HG02571 (cell line): ENCODE measurements at regions not wholly inside any gene's neighbourhood (a gene's known extent, or its start where the extent isn't known, plus 50 kb on each side); places are given as distances from the start of the nearest gene placed in this dataset.

Source experiments
- ATAC-seq: cut with Tn5 transposase; IDR thresholded peaks from one replicate; pipeline ENCODE4 v1.9.1; 2021; ENCODE audit warnings: mild to moderate bottlenecking, moderate library complexity; ENCODE audit not compliant: unreplicated experiment

- ATAC-seq, result no peak
Measured at GRCh38 chr5:35367526-35367925, 137.2 kb upstream of the PRLR start.

DNA sequence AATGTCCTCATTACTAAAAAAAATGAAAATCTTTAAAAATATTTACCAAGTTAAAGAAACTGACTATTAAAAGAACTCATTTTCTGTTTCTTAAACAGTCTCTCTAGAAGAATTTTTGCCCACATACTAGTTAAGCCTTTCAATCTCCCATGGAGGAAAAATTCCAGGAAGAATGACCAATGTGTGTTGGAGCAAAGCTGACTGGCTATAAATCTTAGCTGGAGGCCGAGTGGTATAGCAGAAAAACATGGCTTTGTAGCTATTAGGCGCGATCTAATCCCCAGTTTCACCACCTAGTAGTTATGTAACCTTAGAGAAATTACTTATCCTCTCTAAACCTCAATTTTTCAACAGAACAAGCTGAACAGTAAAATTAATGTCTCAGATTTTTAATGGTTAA lies 135.5 kb upstream of the PRLR start:
- no peak for ATAC-seq

DNA sequence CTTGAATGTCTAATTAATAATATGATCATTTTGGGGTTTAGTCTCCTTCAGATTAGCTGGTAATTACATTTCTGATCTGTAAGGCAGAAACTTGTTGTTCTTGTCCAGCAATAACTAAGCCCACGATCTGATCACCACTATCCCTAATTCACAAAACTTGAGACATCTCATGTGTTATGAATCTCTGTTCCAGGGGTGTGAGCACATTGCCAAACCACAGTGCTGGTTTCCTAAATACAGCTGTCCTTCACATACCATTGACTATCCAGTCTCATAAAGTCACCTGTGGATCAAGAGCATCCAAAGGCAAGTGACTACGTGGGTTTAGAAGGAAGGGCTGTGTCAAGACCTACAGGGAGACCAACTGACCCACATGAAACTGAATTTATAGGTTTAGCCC lies 134.1 kb upstream of the PRLR start:
- no peak for ATAC-seq

- no peak for ATAC-seq
Measured at GRCh38 chr5:35363387-35363965, 133.2 kb upstream of the PRLR start.

DNA sequence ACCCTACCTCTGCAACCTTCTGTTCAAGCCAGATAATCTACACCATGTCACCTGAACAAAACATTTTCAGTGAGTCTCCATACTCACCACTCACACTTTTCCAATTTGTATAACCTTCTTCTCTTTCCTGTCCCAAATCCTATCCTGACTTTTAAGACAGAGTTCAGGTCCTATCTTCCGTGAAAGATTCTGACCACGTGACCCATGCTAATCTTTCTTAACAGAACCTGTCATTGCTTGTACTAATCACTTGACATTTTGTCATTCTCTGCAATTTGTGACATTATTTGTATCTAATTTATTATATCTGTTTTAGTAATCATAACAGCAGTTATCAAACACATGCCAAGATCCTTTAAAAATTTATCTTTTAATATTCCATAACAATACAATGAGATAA lies 132.5 kb upstream of the PRLR start:
- ATAC-seq, result no peak

GRCh38 chr5:35360671-35361070 lies 130.4 kb upstream of the PRLR start:
- ATAC-seq, result no peak

DNA sequence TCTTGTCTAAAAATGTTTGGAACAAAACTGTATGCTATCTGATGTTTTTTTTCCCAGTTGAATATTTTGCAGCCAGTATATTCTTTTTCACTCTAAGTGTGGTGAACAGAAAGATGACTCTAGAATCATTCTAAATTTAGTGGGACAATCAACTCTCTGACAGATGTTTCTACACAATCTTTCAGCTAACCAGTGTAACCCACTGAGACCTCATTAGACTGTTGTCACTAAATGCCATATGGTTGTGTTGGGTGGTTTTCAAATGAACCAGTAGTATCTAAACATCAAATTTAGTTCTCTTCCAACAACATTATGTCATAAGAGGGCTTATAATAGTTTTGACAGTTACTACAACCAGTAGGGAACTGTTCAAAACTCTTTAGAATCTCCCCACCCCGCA lies 129.6 kb upstream of the PRLR start:
- ATAC-seq, result no peak

- ATAC-seq, result no peak
Measured at GRCh38 chr5:35357973-35358372, 127.7 kb upstream of the PRLR start.

DNA sequence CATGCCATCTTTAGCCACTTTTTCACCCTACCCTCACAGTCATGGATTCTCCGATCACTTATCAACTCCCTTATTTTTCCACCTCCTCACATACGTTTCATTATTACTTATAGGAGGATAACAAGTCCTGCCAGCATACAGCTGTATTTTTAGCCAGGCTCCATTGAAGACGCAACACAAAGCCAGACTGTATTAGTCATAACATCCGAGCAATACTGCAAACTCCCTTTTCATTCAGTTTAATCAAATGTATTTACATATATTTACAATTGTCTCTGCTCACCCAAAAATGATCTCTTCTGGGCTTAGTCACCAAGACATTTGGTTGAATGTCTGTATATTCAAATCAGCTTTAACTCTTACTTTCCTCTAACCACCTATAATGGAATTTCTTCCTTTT lies 126.4 kb upstream of the PRLR start:
- ATAC-seq, result no peak

DNA sequence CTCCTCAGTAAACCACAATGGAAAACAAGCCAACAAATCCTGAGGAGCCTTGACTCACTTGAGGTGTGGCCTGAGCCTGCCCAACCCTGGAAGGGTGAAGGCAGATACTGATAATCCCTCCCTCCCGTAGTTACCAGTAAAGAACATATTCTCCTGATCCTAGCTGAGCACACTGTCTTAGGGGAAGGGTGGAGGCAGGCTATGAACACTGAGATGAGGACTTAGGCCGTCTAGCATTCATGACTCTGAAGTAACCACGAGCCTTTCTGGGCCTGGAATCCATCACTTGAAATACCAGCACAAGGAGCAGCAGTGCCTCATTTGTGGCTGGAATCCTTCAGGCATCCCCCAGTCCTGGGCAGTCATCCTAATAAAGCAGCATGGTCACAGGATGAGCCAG lies 124.5 kb upstream of the PRLR start:
- ATAC-seq, result no peak

GRCh38 chr5:35345222-35345621 lies 114.9 kb upstream of the PRLR start:
- no peak for ATAC-seq

- no peak for ATAC-seq
Measured at GRCh38 chr5:35342664-35343063, 112.4 kb upstream of the PRLR start.

DNA sequence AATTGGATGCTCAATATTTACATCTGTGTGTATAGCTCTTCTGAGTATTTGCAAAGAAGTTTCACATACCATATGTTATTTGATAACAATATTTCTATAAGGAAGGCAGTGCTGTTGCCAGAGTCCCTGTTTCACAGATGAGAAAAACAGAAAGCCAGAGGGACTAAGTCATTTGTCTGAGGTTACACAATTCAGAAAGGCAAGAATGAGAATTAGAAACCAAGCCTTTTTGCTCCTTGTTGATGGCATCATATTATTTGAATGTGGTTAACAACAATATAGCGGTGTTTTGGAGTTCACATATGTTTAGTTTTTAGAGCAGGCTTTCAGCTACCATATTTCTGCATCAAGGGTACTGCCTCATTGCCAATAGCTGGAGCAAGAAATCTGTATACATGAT lies 110.9 kb upstream of the PRLR start:
- no peak for ATAC-seq

GRCh38 chr5:35339616-35340100 lies 109.4 kb upstream of the PRLR start:
- ATAC-seq, result no peak

DNA sequence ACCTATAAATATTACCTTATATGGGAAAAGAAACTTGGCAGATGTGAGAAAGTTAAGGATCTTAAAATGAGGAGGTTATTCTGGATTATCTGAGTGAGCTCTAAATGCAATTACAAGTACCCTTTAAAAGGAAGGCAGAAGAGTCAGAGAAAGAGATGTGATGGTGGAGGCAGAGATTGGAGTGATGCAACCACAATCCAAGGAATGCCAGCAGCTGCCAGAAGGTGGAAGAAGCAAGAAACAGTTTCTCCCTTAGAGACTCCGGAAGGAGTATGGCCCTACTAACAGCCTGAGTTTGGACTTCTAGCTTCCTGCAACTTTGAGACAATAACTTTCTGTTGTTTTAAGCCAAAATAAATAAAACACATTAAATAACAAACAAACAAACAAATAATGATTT lies 108.7 kb upstream of the PRLR start:
- no peak for ATAC-seq

DNA sequence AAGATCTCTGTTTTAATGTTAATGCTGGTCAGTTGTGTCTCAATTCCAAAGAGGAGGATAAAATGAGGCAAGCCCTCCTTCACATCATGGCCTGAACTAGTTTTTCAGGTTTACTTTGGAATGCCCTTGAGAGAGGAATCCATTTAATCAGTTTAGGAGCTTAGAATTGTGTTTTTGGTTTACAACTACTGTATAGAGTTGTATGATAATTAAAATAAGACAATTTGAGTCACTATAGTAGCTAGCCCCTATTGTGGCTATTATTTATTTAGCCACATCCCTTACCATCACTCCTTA lies 107.8 kb upstream of the PRLR start:
- no peak for ATAC-seq

DNA sequence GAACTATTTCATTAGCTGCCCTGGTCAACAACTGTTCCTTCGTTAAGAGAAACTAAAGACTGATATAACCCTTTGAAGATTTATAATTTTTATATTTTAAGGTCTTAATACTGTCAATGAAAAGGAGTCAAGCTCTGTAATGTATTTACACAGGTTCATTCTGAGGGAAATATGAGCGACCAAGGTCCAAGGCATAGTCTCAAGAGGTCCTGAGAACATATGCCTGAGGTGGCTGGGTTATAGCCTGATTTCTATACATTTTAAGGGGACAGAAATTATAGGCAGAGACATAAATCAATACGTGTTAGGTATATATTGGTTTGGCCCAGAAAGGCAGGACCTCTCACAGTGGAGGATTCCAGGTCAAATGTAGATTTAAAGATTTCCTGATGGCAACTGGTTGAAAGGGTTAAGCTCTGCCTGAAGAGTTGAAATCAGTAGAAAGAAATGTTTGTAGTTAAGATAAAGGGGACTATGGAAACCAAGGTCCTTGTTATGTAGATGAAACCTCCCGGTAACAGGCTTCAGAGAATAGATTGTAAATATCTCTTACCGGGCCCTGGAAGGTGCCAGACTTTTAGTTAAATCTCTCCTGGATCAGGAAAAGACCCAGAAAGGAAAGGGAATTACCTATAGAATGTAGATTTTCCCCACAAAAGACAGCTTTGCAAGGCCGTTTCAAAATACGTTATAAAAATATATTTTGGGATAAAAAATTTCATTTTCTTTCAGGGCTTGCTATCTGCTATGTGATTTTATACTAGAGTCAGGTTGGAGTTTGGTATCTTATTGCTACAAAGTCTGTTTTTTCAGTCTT lies 107.3 kb upstream of the PRLR start:
- ATAC-seq, result no peak

DNA sequence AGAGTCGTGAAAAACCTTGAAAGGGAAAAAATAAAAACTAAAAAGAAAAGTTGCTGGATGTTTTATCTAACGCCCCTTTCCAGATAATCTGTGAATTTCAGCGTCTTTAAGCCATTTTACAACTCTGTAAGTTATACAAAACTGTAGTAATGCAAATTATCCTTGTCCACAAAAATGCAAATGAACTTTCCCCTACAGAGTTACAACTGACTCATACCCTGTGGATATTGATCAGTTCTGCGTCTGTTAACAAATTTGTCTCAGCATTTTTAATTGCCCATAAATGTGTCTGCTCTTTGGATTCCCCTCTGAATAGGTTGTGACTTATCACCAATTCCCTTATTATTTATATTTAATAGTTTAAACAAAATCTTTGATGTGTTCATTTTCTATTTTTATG lies 105.9 kb upstream of the PRLR start:
- ATAC-seq, result no peak

DNA sequence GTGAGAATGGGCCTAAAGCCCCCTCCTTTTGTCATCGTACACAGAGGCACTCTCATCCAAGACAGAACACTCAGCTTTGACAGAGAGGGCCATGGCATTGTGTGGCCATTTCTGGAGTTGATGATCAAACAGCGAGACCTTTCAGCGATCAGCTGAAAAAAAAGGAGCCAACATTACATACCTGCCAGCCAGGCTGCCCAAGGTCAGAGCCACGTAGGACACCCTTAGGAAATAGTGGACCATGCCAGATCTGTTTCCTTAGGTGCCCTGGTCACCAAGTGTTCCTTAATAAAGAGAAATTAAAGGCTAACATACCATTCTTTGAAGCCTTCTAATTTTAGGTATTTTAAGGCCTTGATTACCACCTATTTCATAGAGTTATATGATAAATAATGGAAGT lies 105.5 kb upstream of the PRLR start:
- no peak for ATAC-seq

GRCh38 chr5:35333366-35333765 lies 103.1 kb upstream of the PRLR start:
- ATAC-seq, result no peak

DNA sequence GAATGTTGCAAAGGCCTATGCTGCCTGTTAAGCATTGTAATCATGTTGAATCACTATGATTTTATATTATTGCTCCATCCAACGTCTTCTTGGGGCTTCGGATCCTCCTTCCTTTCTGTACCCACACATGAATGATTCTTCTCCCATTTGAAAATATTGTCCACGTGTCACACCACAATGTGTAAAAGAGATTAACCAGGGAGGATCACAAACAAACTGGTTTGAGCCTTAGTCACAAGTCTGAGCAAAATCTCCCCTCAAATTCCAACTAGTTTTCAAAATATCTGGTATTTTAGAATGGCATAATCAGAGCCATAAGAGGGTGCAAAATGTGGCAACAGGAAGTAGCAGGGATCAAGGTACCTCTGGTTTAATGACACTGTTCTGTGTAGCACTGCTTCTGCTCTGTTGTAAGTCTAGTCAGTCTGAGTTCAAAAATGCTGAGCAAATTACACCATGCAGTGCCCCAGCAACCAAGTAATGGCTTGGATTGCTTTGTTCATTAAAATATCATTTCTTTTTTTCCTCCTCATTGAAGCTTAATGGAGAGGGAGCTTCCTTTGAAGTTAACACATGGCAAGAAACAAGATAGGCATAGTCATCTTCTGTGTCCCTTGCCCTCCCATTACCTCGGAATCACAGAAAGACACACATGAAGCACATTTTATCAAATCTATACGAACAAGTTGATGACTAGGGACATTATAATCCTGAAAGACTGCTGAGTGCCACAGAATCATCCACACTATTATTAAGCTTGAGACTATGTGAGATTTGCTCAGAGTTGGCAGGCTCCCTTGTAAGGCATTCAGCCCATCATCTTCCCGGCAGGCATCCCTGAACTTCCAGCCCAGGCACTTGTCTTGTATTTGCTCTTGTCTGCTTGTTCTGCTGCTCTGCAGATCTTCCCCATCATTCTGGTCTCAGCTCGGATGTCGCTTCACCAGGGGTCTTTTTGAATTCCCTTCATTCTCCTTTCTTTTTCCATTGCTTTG lies 102.0 kb upstream of the PRLR start:
- no peak for ATAC-seq

GRCh38 chr5:35325836-35326235 lies 95.5 kb upstream of the PRLR start:
- no peak for ATAC-seq
